Retinal pigment epithelial cell (primary cell): ENCODE measurements at regions not wholly inside any gene's neighbourhood (a gene's known extent, or its start where the extent isn't known, plus 50 kb on each side); places are given as distances from the start of the nearest gene placed in this dataset.
A peak's percentile ranks its signal among the peaks of the same experiment; 100 is the strongest.

ENCODE experiments used
- DNase-seq: peaks from one replicate; pipeline ENCODE4 v3.0.0-alpha.2; 2010; ENCODE audit warnings: low read depth
- H3K4me3 ChIP-seq: 2 replicates; pipeline ENCODE4 v1.5.1; 2011; ENCODE audit warnings: mild to moderate bottlenecking, low read length, control low read depth, moderate library complexity
- CTCF ChIP-seq: conservative IDR thresholded peaks from 2 replicates; pipeline ENCODE4 v1.5.1; 2011; ENCODE audit warnings: low read depth, low read length, control low read depth, inconsistent platforms

- H3K4me3 ChIP-seq, result no peak overlapping the region
- no peak for DNase-seq
- no peak for TF ChIP-seq CTCF
Measured at GRCh38 chr13:64164435-64164834, 2748.8 kb upstream of the PCDH20 start.

- DNase-seq, result no peak
- no peak for TF ChIP-seq CTCF
- no peak overlapping the region for H3K4me3 ChIP-seq
Measured at GRCh38 chr13:64160479-64160878, 2744.8 kb upstream of the PCDH20 start.

GRCh38 chr13:64158908-64159307, 2743.3 kb upstream of the PCDH20 start:
- no peak overlapping the region for H3K4me3 ChIP-seq
- DNase-seq, result peak; percentile 20
- no peak for TF ChIP-seq CTCF

- DNase-seq, result peak; percentile 8
- peak; percentile 51 for TF ChIP-seq CTCF
- H3K4me3 ChIP-seq, result no peak overlapping the region
Measured at GRCh38 chr13:64154514-64154913, 2738.9 kb upstream of the PCDH20 start.

GRCh38 chr13:64130600-64130999, 2715.0 kb upstream of the PCDH20 start:
- no peak for DNase-seq
- TF ChIP-seq CTCF, result no peak
- H3K4me3 ChIP-seq, result no peak overlapping the region

GRCh38 chr13:64130171-64130570, 2714.5 kb upstream of the PCDH20 start:
- no peak for TF ChIP-seq CTCF
- no peak overlapping the region for H3K4me3 ChIP-seq
- no peak for DNase-seq

- H3K4me3 ChIP-seq, result no peak overlapping the region
- TF ChIP-seq CTCF, result no peak
- no peak for DNase-seq
Measured at GRCh38 chr13:64127856-64128255, 2712.2 kb upstream of the PCDH20 start.
